NB4 (cell line): ENCODE measurements at regions not wholly inside any gene's neighbourhood (a gene's known extent, or its start where the extent isn't known, plus 50 kb on each side); places are given as distances from the start of the nearest gene placed in this dataset.

Experiments used
- MYC ChIP-seq: IDR thresholded peaks from 2 replicates; pipeline ENCODE4 v1.6.1; 2011; ENCODE audit warnings: low read depth, low read length
- POLR2A ChIP-seq: IDR thresholded peaks from 2 replicates; pipeline ENCODE4 v1.6.1; 2011; ENCODE audit warnings: mild to moderate bottlenecking; ENCODE audit not compliant: insufficient read length; ENCODE audit errors: extremely low read depth
- TF ChIP-seq, protein P1 (sequence below): IDR thresholded peaks from one replicate; pipeline ENCODE4 v1.5.1; 2012; ENCODE audit warnings: low read depth, low read length
- TF ChIP-seq, protein P2 (sequence below): IDR thresholded peaks from 2 replicates; pipeline ENCODE4 v1.6.1; 2011; ENCODE audit warnings: low read depth, low read length

DNA sequence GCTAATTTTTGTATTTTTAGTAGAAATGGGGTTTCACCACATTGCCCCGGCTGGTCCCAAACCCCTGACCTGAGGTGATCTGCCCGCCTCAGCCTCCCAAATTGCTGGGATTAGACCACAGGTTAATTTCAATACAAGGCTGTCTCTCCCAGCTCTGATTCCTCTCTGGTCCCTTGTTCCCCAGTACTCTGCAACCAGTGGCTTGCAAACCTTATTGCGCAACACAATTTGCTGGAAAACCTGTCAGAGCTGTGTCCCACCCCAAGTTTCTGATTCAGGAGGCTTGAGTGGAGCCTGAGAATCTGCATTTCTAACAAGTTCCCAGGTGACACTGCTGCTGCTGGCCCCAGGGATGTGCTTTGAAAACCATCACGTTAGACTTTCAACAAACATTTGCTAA is 96.2 kb upstream of the SRSF6 start:
- TF ChIP-seq, protein P1, sequence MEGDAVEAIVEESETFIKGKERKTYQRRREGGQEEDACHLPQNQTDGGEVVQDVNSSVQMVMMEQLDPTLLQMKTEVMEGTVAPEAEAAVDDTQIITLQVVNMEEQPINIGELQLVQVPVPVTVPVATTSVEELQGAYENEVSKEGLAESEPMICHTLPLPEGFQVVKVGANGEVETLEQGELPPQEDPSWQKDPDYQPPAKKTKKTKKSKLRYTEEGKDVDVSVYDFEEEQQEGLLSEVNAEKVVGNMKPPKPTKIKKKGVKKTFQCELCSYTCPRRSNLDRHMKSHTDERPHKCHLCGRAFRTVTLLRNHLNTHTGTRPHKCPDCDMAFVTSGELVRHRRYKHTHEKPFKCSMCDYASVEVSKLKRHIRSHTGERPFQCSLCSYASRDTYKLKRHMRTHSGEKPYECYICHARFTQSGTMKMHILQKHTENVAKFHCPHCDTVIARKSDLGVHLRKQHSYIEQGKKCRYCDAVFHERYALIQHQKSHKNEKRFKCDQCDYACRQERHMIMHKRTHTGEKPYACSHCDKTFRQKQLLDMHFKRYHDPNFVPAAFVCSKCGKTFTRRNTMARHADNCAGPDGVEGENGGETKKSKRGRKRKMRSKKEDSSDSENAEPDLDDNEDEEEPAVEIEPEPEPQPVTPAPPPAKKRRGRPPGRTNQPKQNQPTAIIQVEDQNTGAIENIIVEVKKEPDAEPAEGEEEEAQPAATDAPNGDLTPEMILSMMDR, result no peak
- TF ChIP-seq, protein P2, sequence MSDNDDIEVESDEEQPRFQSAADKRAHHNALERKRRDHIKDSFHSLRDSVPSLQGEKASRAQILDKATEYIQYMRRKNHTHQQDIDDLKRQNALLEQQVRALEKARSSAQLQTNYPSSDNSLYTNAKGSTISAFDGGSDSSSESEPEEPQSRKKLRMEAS, result no peak
- TF ChIP-seq POLR2A (no peak), MYC (no peak)
